Activated CD4-positive, alpha-beta T cell treated with anti-CD3 and anti-CD28 coated beads for 36 hours (primary cell): ENCODE measurements at regions not wholly inside any gene's neighbourhood (a gene's known extent, or its start where the extent isn't known, plus 50 kb on each side); places are given as distances from the start of the nearest gene placed in this dataset.

Experiments
- ATAC-seq: fragments of 200-7000 bp; cut with Tn5 transposase; one replicate; pipeline ENCODE4 v1.10.0; 2021; ENCODE audit warnings: mild to moderate bottlenecking, moderate library complexity
- CTCF ChIA-PET: fragments of 350-600 bp; sonication (Branson Sonifier 250); formaldehyde crosslinking; loops from one replicate; lab custom pipeline; 2021; ENCODE audit warnings: antibody characterized with exemption; lab: Charles Lee
- POLR2A ChIA-PET: fragments of 350-600 bp; sonication (Branson Sonifier 250); formaldehyde crosslinking; loops from one replicate; lab custom pipeline; 2021; ENCODE audit warnings: antibody characterized with exemption, inconsistent platforms; lab: Charles Lee
- DNase-seq: peaks from one replicate; pipeline ENCODE4 v3.0.0-alpha.2; 2020
- H3K27ac Mint-ChIP-seq: one replicate; pipeline ENCODE4 v1.8.0; 2021; ENCODE audit warnings: mixed read lengths
- H3K27me3 Mint-ChIP-seq: one replicate; pipeline ENCODE4 v1.8.0; 2021; ENCODE audit warnings: mixed read lengths
- H3K36me3 Mint-ChIP-seq: one replicate; pipeline ENCODE4 v1.8.0; 2021; ENCODE audit warnings: low read depth, mixed read lengths
- H3K4me1 Mint-ChIP-seq: one replicate; pipeline ENCODE4 v1.8.0; 2021; ENCODE audit warnings: mixed read lengths
- H3K4me3 Mint-ChIP-seq: one replicate; pipeline ENCODE4 v1.8.0; 2021; ENCODE audit warnings: mild to moderate bottlenecking, moderate library complexity, mixed read lengths
- H3K9me3 Mint-ChIP-seq: one replicate; pipeline ENCODE4 v1.8.0; 2021; ENCODE audit warnings: low read depth, mixed read lengths
- intact Hi-C, 2 experiments: fragments of 100-400 bp; cut with DNase I in 1 of 2; cut with micrococcal nuclease in 1 of 2; formaldehyde crosslinking; loops; one replicate each; pipeline versions ENCODE4 v1.14.2 to v1.15.1; 2022 to 2024; cut with DNase I, micrococcal nuclease

DNA sequence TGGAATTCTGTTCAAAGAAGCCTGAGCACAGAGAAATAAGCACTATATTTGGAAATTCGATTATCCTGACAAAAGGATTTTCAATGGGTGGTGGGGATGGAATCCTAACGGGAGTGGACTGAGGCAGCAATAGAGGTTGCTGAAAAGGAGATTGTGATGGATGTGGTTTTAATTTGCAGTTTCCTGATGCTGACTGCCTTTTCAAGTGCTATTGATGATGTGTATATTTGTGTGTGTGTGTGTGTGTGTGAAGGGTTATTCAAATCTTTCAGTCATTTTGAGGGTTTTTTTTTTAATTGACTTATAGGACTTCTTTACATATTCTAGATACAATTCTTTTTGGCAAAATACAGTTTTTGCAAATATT lies 614.5 kb downstream of the HINT1 start:
- H3K27me3 Mint-ChIP-seq = peaks cover 8% of the 10 kb centered on the region
- POLR2A ChIA-PET = no interaction called here
- H3K9me3 Mint-ChIP-seq = peaks cover 6% of the 10 kb centered on the region
- H3K36me3 Mint-ChIP-seq = no peaks in the 10 kb centered on the region
- intact Hi-C loops = no loop called here
- ATAC-seq (no peak), DNase-seq (no peak)
- no peak overlapping the region for H3K27ac Mint-ChIP-seq
- no peak overlapping the region for H3K4me3 Mint-ChIP-seq
- CTCF ChIA-PET = no interaction called here
- no peaks in the 10 kb centered on the region for H3K4me1 Mint-ChIP-seq

DNA sequence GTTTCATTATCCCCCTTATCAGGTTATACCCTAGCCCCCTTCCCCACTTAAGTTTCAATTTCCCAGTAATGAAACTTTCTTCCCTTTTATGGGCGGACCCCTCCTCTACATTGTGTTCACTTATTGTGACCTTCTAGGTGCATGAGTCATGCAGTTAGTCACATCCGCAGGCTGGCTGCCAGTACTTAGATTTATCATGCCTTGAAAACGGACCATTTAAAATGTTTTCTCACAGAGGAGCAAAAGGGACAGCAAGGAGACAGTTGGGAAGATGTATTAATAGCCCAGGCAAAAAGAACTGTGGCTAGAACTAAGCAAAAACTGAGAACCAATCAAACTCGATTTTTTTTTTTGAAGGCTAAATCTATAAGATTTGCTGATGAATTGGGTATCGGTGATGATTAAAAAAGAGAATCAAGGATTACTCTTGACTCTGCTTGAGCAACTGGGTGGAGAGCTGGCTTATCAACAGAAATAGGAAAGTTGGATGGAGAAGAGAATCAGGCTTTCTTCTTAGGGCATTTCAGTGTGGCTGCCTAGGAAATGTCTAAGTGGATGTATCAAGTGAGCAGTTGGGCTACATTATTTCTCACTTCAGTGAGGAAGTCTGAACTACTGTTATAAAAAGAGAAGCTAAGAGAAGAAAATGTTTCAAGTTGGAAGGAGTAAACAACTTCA lies 615.0 kb downstream of the HINT1 start:
- CTCF ChIA-PET = no interaction called here
- POLR2A ChIA-PET = no interaction called here
- no peak for DNase-seq
- no peak overlapping the region for H3K27ac Mint-ChIP-seq
- no peak overlapping the region for H3K4me3 Mint-ChIP-seq
- peaks cover 11% of the 10 kb centered on the region for H3K9me3 Mint-ChIP-seq
- ATAC-seq = no peak
- intact Hi-C loops = no loop called here
- no peaks in the 10 kb centered on the region for H3K4me1 Mint-ChIP-seq
- peaks cover 8% of the 10 kb centered on the region for H3K27me3 Mint-ChIP-seq
- H3K36me3 Mint-ChIP-seq = no peaks in the 10 kb centered on the region

DNA sequence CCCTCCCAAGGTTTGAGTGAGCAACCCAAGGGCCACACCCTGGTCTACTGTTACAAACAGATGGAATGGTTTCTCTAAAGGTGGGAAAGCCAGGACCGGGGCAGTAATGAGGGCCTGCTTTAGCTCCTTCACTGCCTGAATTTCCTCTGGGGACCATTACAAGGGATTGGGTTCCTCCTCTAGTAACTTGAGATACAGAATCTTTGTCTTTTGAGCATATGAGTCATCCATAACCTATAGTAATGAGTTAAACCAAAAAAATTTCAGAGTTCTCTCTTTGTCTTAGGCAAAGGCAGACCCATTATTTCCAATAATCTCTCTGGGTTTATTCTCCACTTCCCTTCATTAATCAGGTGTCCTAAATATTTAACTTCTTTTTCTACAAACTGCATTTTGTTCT lies 618.8 kb downstream of the HINT1 start:
- DNase-seq (no peak), ATAC-seq (no peak)
- Mint-ChIP-seq H3K4me3 (no peak overlapping the region), H3K9me3 (peaks cover 20% of the 10 kb centered on the region), H3K27me3 (peaks cover 7% of the 10 kb centered on the region), H3K36me3 (no peaks in the 10 kb centered on the region), H3K27ac (no peak overlapping the region), H3K4me1 (no peaks in the 10 kb centered on the region)
- ChIA-PET POLR2A (no interaction called here), CTCF (interaction anchor here (0.8 kb wide), 1 partner anchor 1386 kb away, joined by 3 read pairs; no protein-coding TSS in a partner anchor)
- intact Hi-C loops = no loop called here

DNA sequence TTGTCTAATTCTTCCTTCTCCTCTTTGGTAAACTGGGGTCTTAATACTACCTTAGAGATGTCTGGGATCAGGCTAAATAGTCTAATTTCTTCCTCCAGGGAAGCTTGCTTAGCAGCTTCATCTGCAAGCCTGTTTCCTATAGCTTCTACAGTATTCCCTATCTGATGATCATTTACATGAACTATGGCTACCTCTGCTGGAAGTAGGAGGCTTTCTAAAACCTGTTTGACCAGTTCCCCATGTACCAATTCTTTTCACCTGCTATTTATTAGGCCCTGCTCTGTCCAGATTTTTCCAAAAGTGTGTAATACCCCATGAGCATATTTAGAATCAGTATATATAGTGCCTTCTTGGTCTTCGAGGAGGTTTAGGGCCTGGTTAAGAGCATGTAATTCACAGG lies 619.8 kb downstream of the HINT1 start:
- H3K27ac Mint-ChIP-seq = no peak overlapping the region
- H3K4me3 Mint-ChIP-seq = no peak overlapping the region
- DNase-seq (no peak), ATAC-seq (no peak)
- H3K36me3 Mint-ChIP-seq = no peaks in the 10 kb centered on the region
- H3K9me3 Mint-ChIP-seq = peaks cover 20% of the 10 kb centered on the region
- ChIA-PET CTCF (interaction anchor here (0.7 to 0.8 kb wide), 2 partner anchors 124 to 1385 kb away, joined by 3 read pairs; no protein-coding TSS in a partner anchor), POLR2A (no interaction called here)
- peaks cover 7% of the 10 kb centered on the region for H3K27me3 Mint-ChIP-seq
- no peaks in the 10 kb centered on the region for H3K4me1 Mint-ChIP-seq
- intact Hi-C loops = no loop called here

DNA sequence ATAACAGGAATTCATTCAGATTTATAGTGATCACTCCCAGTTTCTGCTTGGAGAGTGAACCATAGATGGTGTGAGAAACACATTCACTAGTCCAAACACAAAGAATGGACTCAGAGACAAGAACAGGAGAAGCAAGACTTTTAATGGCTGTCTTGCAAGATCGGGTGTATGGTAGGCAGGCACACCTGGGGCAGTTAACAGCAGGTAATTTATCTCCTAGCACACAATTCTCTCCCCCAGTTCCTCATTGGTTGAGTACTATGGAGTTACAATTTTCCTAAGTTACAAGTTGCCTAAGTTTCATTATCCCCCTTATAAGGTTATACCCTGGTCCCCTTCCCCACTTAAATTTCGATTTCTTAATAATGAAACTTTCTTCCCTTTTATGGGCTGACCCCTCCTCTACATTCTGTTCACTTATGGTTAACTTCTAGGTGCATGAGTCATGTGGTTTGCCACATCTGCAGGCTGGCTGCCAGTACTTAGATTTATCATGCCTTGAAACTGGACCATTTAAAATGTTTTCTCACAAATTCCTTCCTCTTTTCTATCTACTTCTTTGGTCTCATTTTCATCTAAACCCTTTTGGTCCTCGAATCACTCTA lies 623.3 kb downstream of the HINT1 start:
- intact Hi-C loops = no loop called here
- no peaks in the 10 kb centered on the region for H3K36me3 Mint-ChIP-seq
- POLR2A ChIA-PET = no interaction called here
- no peak for ATAC-seq
- no peak overlapping the region for H3K27ac Mint-ChIP-seq
- H3K9me3 Mint-ChIP-seq = peaks cover 17% of the 10 kb centered on the region
- peak; percentile 12 for DNase-seq
- no peak overlapping the region for H3K4me3 Mint-ChIP-seq
- peaks cover 7% of the 10 kb centered on the region for H3K27me3 Mint-ChIP-seq
- no peaks in the 10 kb centered on the region for H3K4me1 Mint-ChIP-seq
- CTCF ChIA-PET = no interaction called here

DNA sequence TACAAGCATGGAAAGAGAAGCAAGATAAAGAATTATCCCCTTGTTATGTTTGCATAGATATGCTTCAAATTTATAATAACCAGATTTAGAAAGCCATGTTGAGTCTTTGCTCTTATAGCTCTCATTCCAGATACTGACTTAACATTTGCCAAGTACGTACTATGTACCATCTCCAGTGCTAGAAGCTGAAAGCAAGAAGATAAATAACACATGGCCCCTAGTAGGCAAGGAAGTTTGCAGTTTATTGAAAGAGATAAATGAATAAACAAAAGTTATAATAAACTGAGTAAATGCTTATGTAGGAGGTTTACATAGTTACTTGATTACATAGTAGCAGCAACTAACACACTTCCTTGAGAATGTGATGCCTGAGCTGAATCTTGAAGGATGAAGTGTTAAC lies 628.4 kb downstream of the HINT1 start:
- Mint-ChIP-seq H3K4me3 (no peak overlapping the region), H3K27ac (no peak overlapping the region), H3K36me3 (peaks cover 2% of the 10 kb centered on the region), H3K27me3 (peaks cover 7% of the 10 kb centered on the region), H3K4me1 (no peaks in the 10 kb centered on the region), H3K9me3 (no peaks in the 10 kb centered on the region)
- DNase-seq (no peak), ATAC-seq (no peak)
- CTCF ChIA-PET = no interaction called here
- POLR2A ChIA-PET = no interaction called here
- intact Hi-C loops = no loop called here

DNA sequence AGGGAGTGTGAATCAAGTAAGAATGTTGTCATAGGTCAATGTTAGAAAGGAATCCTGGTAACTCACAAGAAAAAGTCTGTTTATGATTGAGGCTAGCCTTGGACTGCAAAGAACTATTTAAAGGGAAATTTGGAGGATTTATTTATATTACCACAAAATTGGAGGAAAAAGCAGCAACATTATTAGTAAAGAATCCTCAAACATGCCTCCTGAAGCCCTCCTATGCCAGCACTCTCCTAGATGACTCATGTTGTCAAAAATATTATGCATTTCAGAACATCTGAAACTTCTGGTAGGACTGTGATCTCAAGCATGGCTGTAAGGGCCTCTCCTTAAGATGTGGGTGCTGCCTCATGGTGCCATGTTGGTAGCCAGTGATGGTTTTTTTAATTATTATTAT lies 628.5 kb downstream of the CHSY3 start:
- Mint-ChIP-seq H3K9me3 (no peaks in the 10 kb centered on the region), H3K4me1 (no peaks in the 10 kb centered on the region), H3K27ac (no peak overlapping the region), H3K4me3 (no peak overlapping the region), H3K27me3 (peaks cover 5% of the 10 kb centered on the region), H3K36me3 (peaks cover 2% of the 10 kb centered on the region)
- intact Hi-C loops = no loop called here
- no peak for DNase-seq
- ChIA-PET CTCF (no interaction called here), POLR2A (no interaction called here)
- no peak for ATAC-seq

DNA sequence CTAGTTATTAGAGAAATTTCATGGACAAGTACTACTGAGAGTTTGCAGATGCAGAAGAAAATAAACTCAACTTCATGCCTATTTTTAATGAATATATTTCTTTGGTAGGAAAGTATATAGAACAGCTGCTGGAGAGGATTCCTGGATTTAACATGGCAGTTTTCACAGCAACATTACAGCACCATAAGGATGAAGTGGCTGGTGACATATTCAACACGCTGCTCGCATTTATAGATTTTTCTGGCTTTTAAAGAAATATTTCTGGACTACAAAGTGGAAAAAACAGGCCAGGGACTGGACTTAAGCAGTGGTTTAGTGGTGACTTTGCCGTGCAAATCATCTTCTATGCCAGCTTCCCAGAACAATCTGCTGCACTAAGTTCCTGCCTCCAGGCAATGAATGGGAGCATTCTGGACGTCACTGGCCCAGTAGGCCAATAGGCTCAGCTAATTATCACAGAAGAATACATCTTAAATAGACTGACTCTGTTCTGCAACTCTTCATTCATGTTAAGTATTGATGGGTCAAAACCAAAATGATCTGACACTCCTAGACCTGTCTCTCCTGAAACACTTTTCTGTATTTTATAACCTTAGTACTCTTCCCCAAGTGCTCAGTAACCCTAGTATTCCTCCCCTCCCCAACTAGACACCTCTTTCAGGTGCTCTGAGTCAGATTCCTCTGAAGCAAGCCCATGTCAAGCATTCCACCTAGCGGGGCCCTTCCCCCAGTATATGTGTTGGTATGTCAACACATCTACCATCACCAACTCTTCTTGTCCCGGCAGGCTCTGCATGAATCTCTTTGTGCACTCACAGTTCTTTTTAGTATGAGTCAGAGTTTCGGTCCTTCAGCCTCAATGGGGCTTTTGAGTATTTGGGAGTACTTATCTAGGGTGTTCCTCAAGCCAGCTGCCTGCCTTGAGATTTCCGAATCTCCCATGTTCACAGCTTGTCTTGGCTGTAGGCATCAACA lies 625.5 kb downstream of the CHSY3 start:
- ChIA-PET CTCF (no interaction called here), POLR2A (no interaction called here)
- ATAC-seq (no peak), DNase-seq (no peak)
- H3K4me3 Mint-ChIP-seq = no peak overlapping the region
- peaks cover 2% of the 10 kb centered on the region for H3K36me3 Mint-ChIP-seq
- no peaks in the 10 kb centered on the region for H3K9me3 Mint-ChIP-seq
- H3K27me3 Mint-ChIP-seq = peaks cover 2% of the 10 kb centered on the region
- H3K4me1 Mint-ChIP-seq = no peaks in the 10 kb centered on the region
- intact Hi-C loops = no loop called here
- no peak overlapping the region for H3K27ac Mint-ChIP-seq

DNA sequence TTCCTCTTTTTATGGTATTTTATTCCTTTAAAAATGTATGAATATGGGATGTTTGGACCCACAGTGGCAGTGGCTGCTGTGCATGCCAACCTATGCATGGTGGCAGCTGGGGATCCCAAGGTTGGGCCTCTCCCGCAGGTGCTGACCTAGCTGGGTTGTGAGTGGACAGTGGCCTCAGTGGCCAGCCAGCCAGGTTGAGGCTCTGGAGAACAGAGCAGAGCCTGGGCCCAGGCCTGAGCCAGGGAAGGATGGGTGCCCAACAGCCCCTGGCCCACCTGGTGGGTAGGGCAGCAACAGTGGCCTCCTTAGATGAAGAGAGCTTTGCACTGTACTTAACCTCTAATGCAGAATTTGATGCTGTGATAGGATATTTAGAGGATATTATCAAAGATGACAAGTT lies 624.8 kb downstream of the CHSY3 start:
- DNase-seq = no peak
- POLR2A ChIA-PET = no interaction called here
- CTCF ChIA-PET = no interaction called here
- Mint-ChIP-seq H3K9me3 (no peaks in the 10 kb centered on the region), H3K4me1 (no peaks in the 10 kb centered on the region), H3K27ac (no peak overlapping the region), H3K27me3 (peaks cover 2% of the 10 kb centered on the region), H3K36me3 (peaks cover 2% of the 10 kb centered on the region), H3K4me3 (no peak overlapping the region)
- no peak for ATAC-seq
- intact Hi-C loops = no loop called here

DNA sequence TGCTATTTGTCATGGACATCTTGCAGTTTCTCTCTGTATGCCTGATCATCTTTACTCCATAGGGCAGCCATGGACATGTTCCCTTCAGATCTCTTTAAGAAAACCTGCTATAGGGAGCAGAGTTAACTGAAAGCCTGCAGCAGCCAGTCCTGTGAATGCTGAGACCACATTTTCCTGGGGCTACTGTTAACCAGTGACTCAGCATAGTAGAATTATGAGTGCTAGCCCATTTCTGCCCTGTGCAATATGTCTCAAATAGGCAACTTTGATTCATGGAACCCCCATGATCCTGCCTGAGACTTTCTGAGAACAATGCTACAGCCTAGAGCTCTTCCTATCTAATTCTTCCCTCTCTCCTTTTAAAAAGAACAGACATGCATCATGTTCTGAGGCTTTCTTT lies 624.2 kb downstream of the CHSY3 start:
- ATAC-seq = no peak

DNA sequence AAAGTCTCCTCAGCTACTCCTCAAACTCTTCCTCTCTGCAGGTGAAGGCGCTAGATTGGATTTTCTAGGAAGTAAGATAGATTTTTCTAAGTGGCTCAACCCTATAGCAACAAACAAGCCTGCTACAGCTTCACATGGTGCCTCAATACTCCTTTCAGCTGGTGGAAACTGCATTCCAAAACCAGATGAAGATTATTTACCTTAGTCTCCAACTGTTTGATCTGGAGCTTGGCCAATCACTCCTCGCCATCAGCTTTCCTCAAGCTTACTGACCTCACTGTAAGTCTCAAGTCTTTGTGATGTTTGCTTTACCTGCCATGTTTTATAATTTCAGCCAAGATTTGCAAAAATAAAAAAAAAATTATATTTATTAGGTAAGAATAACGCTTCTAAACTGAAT lies 622.4 kb downstream of the CHSY3 start:
- H3K4me1 Mint-ChIP-seq = no peaks in the 10 kb centered on the region
- DNase-seq (no peak), ATAC-seq (no peak)
- H3K27me3 Mint-ChIP-seq = peaks cover 8% of the 10 kb centered on the region
- H3K9me3 Mint-ChIP-seq = no peaks in the 10 kb centered on the region
- ChIA-PET POLR2A (no interaction called here), CTCF (no interaction called here)
- intact Hi-C loops = no loop called here
- H3K36me3 Mint-ChIP-seq = no peaks in the 10 kb centered on the region
- H3K4me3 Mint-ChIP-seq = no peak overlapping the region
- no peak overlapping the region for H3K27ac Mint-ChIP-seq

More for the DNA sequence above, 624.2 kb downstream of the CHSY3 start:
- Mint-ChIP-seq H3K36me3 (no peaks in the 10 kb centered on the region), H3K4me1 (no peaks in the 10 kb centered on the region), H3K27me3 (peaks cover 2% of the 10 kb centered on the region), H3K9me3 (no peaks in the 10 kb centered on the region), H3K27ac (no peak overlapping the region), H3K4me3 (no peak overlapping the region)
- ChIA-PET CTCF (no interaction called here), POLR2A (interaction anchor here (0.7 kb wide), 1 partner anchor 643 kb away, joined by 4 read pairs; no protein-coding TSS in a partner anchor)
- intact Hi-C loops = no loop called here
- DNase-seq = no peak
